HFFc6 (cell line): ENCODE measurements at regions not wholly inside any gene's neighbourhood (a gene's known extent, or its start where the extent isn't known, plus 50 kb on each side); places are given as distances from the start of the nearest gene placed in this dataset.

Source experiments
- DNase-seq: peaks from one replicate; pipeline ENCODE4 v3.0.0-alpha.2; 2018
- H3K27ac Mint-ChIP-seq: 2 replicates; pipeline ENCODE4 v1.8.0; 2020; ENCODE audit warnings: mild to moderate bottlenecking, mixed read lengths
- H3K27me3 Mint-ChIP-seq: 2 replicates; pipeline ENCODE4 v1.8.0; 2021; ENCODE audit warnings: mild to moderate bottlenecking, moderate library complexity, mixed read lengths; ENCODE audit not compliant: insufficient read depth
- H3K36me3 Mint-ChIP-seq: 2 replicates; pipeline ENCODE4 v1.8.0; 2021; ENCODE audit warnings: low read depth, mixed read lengths
- H3K4me1 Mint-ChIP-seq: 2 replicates; pipeline ENCODE4 v1.8.0; 2020; ENCODE audit warnings: low read depth, mixed read lengths
- H3K4me3 Mint-ChIP-seq: 2 replicates; pipeline ENCODE4 v1.8.0; 2020; ENCODE audit warnings: mild to moderate bottlenecking, moderate library complexity, mixed read lengths
- H3K9me3 Mint-ChIP-seq: 2 replicates; pipeline ENCODE4 v1.8.0; 2020; ENCODE audit warnings: mild to moderate bottlenecking, mixed read lengths
- CTCF ChIP-seq: fragments of 200-600 bp; sonication (generic); IDR thresholded peaks from 2 replicates; pipeline ENCODE4 v1.5.0; 2021; ENCODE audit warnings: antibody characterized with exemption, mild to moderate bottlenecking

- H3K27me3 Mint-ChIP-seq, result peaks cover 13% of the 10 kb centered on the region
- no peaks in the 10 kb centered on the region for H3K36me3 Mint-ChIP-seq
- no peak overlapping the region for H3K27ac Mint-ChIP-seq
- H3K9me3 Mint-ChIP-seq, result no peaks in the 10 kb centered on the region
- no peak for TF ChIP-seq CTCF
- no peak for DNase-seq
- no peak overlapping the region for H3K4me3 Mint-ChIP-seq
- H3K4me1 Mint-ChIP-seq, result no peaks in the 10 kb centered on the region; the same call in 1 of the 2 replicates
These were observed 260.7 kb downstream of the POLR1F start for GRCh38 chr7:19448091-19448490.

DNA sequence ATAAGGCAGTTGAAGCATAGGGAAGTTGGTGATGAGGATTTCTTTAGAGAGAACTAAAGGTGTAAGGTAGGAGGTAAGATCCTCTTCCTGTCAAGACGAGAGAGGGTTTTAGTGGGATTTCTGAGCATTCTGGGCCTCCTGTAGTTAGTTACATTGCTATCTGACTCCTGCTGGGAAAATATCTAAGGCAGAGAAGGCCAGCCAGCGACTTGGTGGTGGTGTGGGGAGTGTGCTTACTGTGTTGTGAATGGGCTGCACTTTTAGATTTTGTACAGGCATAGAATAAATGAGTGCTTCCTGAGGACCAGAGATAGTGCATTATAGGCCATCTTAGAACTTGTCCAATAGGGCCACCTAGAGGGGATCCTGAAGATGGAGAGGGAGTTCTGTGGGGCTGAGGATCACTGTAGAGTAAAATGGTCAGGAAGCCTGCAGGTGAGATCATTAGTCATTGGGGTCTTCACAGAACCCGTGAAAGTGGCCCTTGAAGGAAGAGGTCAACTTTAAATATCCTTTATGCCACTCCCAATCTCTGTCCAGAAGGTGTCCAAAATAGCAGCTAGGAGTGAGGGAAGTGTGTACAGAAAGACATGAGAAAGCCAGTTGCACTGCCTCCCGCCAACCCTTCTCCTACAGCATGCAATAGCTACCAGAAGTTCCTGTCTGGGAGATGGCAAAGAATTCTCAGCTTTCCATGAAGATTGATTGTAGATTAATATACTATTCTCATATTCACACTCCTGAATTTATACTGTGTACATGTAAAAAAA is 266.6 kb downstream of the POLR1F start:
- DNase-seq, result peak; percentile 59
- H3K4me1 Mint-ChIP-seq, result peaks cover 7% of the 10 kb centered on the region; the same call in 1 of the 2 replicates
- H3K27me3 Mint-ChIP-seq, result peaks cover 5% of the 10 kb centered on the region
- no peaks in the 10 kb centered on the region for H3K36me3 Mint-ChIP-seq
- peak; percentile 79 for TF ChIP-seq CTCF
- H3K27ac Mint-ChIP-seq, result no peak overlapping the region
- no peak overlapping the region for H3K4me3 Mint-ChIP-seq
- no peaks in the 10 kb centered on the region for H3K9me3 Mint-ChIP-seq

- Mint-ChIP-seq H3K27me3 (peaks cover 1% of the 10 kb centered on the region), H3K9me3 (no peaks in the 10 kb centered on the region), H3K27ac (no peak overlapping the region), H3K36me3 (no peaks in the 10 kb centered on the region), H3K4me1 (peaks cover 7% of the 10 kb centered on the region; the same call in 1 of the 2 replicates), H3K4me3 (no peak overlapping the region)
- no peak for DNase-seq
- no peak for TF ChIP-seq CTCF
These were observed 269.3 kb downstream of the POLR1F start for GRCh38 chr7:19439517-19439916.

- no peak for DNase-seq
- H3K9me3 Mint-ChIP-seq, result no peaks in the 10 kb centered on the region
- H3K4me1 Mint-ChIP-seq, result peaks cover 7% of the 10 kb centered on the region; the same call in 1 of the 2 replicates
- no peaks in the 10 kb centered on the region for H3K27me3 Mint-ChIP-seq
- no peak for TF ChIP-seq CTCF
- H3K4me3 Mint-ChIP-seq, result no peak overlapping the region
- H3K27ac Mint-ChIP-seq, result no peak overlapping the region
- H3K36me3 Mint-ChIP-seq, result no peaks in the 10 kb centered on the region
These were observed 271.4 kb downstream of the POLR1F start for GRCh38 chr7:19437446-19437845.

DNA sequence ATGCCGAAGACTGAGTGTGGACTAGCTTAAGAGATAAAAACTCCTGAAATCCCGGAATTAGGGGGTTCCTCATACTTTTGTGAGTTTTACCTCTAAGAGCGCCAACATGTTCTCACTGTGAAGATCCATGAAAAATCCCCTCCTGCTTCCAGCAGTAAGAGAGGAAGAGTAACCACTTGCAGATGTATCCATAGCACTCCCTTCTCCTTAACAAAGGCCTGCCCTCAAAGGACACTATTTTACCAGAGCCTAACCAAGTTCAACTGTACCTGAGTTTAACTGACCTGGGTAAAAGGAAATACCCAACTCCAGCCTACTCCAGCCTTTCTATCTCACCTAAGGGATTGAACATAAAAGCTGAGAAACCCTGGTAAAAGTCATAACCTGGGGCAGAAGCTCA is 280.9 kb downstream of the POLR1F start:
- Mint-ChIP-seq H3K4me3 (no peak overlapping the region), H3K4me1 (no peaks in the 10 kb centered on the region; the same call in 1 of the 2 replicates), H3K27me3 (peaks cover 2% of the 10 kb centered on the region; the same call in 1 of the 2 replicates), H3K9me3 (no peaks in the 10 kb centered on the region), H3K27ac (no peak overlapping the region), H3K36me3 (no peaks in the 10 kb centered on the region)
- DNase-seq, result no peak
- TF ChIP-seq CTCF, result no peak
